ENCODE measurements at regions not wholly inside any gene's neighbourhood (a gene's known extent, or its start where the extent isn't known, plus 50 kb on each side); places are given as distances from the start of the nearest gene placed in this dataset.

DNA sequence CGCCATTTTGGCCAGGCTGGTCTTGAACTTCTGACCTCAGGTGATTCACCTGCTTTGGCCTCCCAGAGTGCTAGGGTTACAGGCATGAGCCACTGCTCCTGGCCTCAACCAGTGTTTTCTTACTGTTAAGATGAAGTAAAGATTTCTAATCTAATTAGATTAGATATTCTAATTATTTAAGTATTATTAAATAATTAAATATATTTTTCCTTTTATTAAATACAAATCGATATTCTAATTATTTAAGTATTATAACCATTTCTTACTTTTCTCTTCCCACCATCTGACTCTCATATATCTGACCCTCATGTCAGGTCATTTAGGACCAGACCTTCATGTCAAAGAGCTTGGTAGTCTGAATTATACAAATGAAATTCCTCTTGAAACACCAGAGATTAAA, 1291.9 kb upstream of the EPHA6 start:
- no peaks in the 10 kb centered on the region for H3K9me1 ChIP-seq (ENCODE audit: control insufficient read depth, extremely low read depth, insufficient read depth, low read length)
- DNase-seq (ENCODE audit: low read depth, low spot score) (no peak), FAIRE-seq (no peak)
- no peaks in the 10 kb centered on the region for H3K79me2 ChIP-seq (ENCODE audit: control insufficient read depth, insufficient read depth, low read length)
- no peak overlapping the region for H3K9ac ChIP-seq (ENCODE audit: control insufficient read depth, extremely low read depth, insufficient read depth, low read length)
- dilution Hi-C loops (cut with MboI; ENCODE audit: extremely low pct_ligation_motif_present, low sequenced_read_pairs): no loop called here
- no peaks in the 10 kb centered on the region for H3K9me3 ChIP-seq (ENCODE audit: control insufficient read depth, low read depth, low read length)
- H3K4me1 ChIP-seq (ENCODE audit: control insufficient read depth, extremely low read depth, insufficient read depth, low read length): no peaks in the 10 kb centered on the region
- H4K20me1 ChIP-seq (ENCODE audit: control insufficient read depth, extremely low read depth, insufficient read depth, low read length): no peaks in the 10 kb centered on the region
- H2AFZ ChIP-seq (ENCODE audit: control insufficient read depth, low read length): no peak overlapping the region
- no peak overlapping the region for H3K4me2 ChIP-seq (ENCODE audit: control insufficient read depth, extremely low read depth, insufficient read depth, low read depth, low read length)
- TF ChIP-seq, protein P1, sequence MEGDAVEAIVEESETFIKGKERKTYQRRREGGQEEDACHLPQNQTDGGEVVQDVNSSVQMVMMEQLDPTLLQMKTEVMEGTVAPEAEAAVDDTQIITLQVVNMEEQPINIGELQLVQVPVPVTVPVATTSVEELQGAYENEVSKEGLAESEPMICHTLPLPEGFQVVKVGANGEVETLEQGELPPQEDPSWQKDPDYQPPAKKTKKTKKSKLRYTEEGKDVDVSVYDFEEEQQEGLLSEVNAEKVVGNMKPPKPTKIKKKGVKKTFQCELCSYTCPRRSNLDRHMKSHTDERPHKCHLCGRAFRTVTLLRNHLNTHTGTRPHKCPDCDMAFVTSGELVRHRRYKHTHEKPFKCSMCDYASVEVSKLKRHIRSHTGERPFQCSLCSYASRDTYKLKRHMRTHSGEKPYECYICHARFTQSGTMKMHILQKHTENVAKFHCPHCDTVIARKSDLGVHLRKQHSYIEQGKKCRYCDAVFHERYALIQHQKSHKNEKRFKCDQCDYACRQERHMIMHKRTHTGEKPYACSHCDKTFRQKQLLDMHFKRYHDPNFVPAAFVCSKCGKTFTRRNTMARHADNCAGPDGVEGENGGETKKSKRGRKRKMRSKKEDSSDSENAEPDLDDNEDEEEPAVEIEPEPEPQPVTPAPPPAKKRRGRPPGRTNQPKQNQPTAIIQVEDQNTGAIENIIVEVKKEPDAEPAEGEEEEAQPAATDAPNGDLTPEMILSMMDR (optimal IDR thresholded peaks at IDR 0.05 in 1 of 3, IDR thresholded peaks at IDR 0.05 in 1 of 3, conservative IDR thresholded peaks at IDR 0.05 in 1 of 3; ENCODE audit: extremely low read depth in 1 of 3, insufficient read depth in 2 of 3, low read length in 3 of 3): no peak
- TF ChIP-seq EZH2 (IDR thresholded peaks at IDR 0.05; ENCODE audit: low read length): no peak
- no peaks in the 10 kb centered on the region for H3K36me3 ChIP-seq (ENCODE audit: control insufficient read depth in 2 of 2, extremely low read depth in 1 of 2, insufficient read depth in 2 of 2, low read length in 2 of 2)
- no peak overlapping the region for H3K27ac ChIP-seq (ENCODE audit: control insufficient read depth, insufficient read depth, low read length)
- H3K27me3 ChIP-seq (ENCODE audit: control insufficient read depth, extremely low read depth, insufficient read depth, low read length): no peaks in the 10 kb centered on the region
- H3K4me3 ChIP-seq (ENCODE audit: control insufficient read depth in 2 of 3, extremely low read depth in 1 of 3, insufficient read depth in 2 of 3, low read depth in 1 of 3, low read length in 3 of 3): no peak overlapping the region

DNA sequence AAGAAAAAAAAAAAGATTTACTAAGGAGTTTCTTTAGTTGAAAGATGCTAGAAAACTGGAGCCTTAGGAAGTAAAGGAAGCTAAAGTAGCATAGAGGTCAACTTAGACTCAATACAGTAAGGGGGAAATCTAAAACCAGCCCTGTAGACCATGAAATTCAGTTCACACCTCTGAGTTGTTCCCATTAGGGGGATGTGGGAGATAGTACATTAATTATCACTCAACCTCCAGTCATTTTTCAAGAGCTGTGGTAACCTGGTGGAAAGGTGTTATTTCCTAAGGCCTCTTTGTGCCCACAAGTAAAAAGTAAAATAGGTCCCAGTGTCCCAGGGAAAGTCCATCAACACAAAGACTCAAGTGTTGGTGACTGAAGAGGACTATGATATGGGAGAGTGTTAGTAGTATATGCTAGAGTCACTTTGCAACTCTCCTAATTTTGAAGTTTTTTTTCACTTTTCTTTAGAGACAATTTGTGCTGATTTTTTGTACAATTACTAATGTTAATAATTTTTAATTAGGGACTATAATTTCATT, 1274.4 kb upstream of the EPHA6 start:
- Histone ChIP-seq H2AFZ (ENCODE audit: control insufficient read depth, low read length) (no peak overlapping the region), H3K9me3 (ENCODE audit: control insufficient read depth, low read depth, low read length) (no peaks in the 10 kb centered on the region), H3K4me2 (ENCODE audit: control insufficient read depth, extremely low read depth, insufficient read depth, low read depth, low read length) (no peak overlapping the region), H4K20me1 (ENCODE audit: control insufficient read depth, extremely low read depth, insufficient read depth, low read length) (no peaks in the 10 kb centered on the region), H3K27me3 (ENCODE audit: control insufficient read depth, extremely low read depth, insufficient read depth, low read length) (no peaks in the 10 kb centered on the region), H3K4me1 (ENCODE audit: control insufficient read depth, extremely low read depth, insufficient read depth, low read length) (no peaks in the 10 kb centered on the region), H3K9me1 (ENCODE audit: control insufficient read depth, extremely low read depth, insufficient read depth, low read length) (no peaks in the 10 kb centered on the region), H3K27ac (ENCODE audit: control insufficient read depth, insufficient read depth, low read length) (no peak overlapping the region), H3K9ac (ENCODE audit: control insufficient read depth, extremely low read depth, insufficient read depth, low read length) (no peak overlapping the region), H3K79me2 (ENCODE audit: control insufficient read depth, insufficient read depth, low read length) (no peaks in the 10 kb centered on the region), H3K36me3 (ENCODE audit: control insufficient read depth in 2 of 2, extremely low read depth in 1 of 2, insufficient read depth in 2 of 2, low read length in 2 of 2) (no peaks in the 10 kb centered on the region), H3K4me3 (ENCODE audit: control insufficient read depth in 2 of 3, extremely low read depth in 1 of 3, insufficient read depth in 2 of 3, low read depth in 1 of 3, low read length in 3 of 3) (no peak overlapping the region)
- TF ChIP-seq, protein P1 (optimal IDR thresholded peaks at IDR 0.05 in 1 of 3, IDR thresholded peaks at IDR 0.05 in 1 of 3, conservative IDR thresholded peaks at IDR 0.05 in 1 of 3; ENCODE audit: extremely low read depth in 1 of 3, insufficient read depth in 2 of 3, low read length in 3 of 3): no peak
- no peak for TF ChIP-seq EZH2 (IDR thresholded peaks at IDR 0.05; ENCODE audit: low read length)
- DNase-seq (ENCODE audit: low read depth, low spot score) (no peak), FAIRE-seq (no peak)
- dilution Hi-C loops (cut with MboI; ENCODE audit: extremely low pct_ligation_motif_present, low sequenced_read_pairs): no loop called here

Measured in keratinocyte (primary cell).